GM12878 (cell line): ENCODE measurements at regions not wholly inside any gene's neighbourhood (a gene's known extent, or its start where the extent isn't known, plus 50 kb on each side); places are given as distances from the start of the nearest gene placed in this dataset.

Source experiments
- ATAC-seq: fragments of 200-7000 bp; cut with Tn5 transposase; 3 replicates; pipeline ENCODE4 v1.9.1; 2020; ENCODE audit warnings: mild to moderate bottlenecking, moderate library complexity
- BruUV-seq: library from RNA; stranded (reverse); fragments of 400-500 nt; replicated peaks from 2 replicates; lab custom pipeline; 2021; lab: Mats Ljungman, UMichigan
- CTCF ChIA-PET: fragments of 300-600 bp; sonication (Branson Sonifier 250); formaldehyde crosslinking; extraction: SDS; loops from one replicate; lab custom pipeline; 2021; ENCODE audit warnings: inconsistent platforms; lab: Yijun Ruan, JAX
- POLR2A ChIA-PET: fragments of 350-600 bp; formaldehyde crosslinking; extraction: SDS; loops from one replicate; lab custom pipeline; 2021; ENCODE audit warnings: inconsistent platforms; lab: Charles Lee
- RAD21 ChIA-PET: fragments of 300-600 bp; sonication (Branson Sonifier 250); formaldehyde crosslinking; loops from one replicate; lab custom pipeline; 2023; ENCODE audit warnings: antibody characterized with exemption; ENCODE audit not compliant: unreplicated experiment; lab: Charles Lee
- SMC1A ChIA-PET: fragments of 300-600 bp; sonication (Branson Sonifier 250); formaldehyde crosslinking; loops from one replicate; lab custom pipeline; 2023; ENCODE audit not compliant: unreplicated experiment, uncharacterized antibody; lab: Charles Lee
- DNase-seq: peaks from one replicate; pipeline ENCODE4 v3.0.0-alpha.2; 2011; ENCODE audit warnings: low read depth, low spot score
- FAIRE-seq: peaks from 3 replicates; lab custom pipeline; 2011; peaks lifted over from hg19 to GRCh38; lab: Jason Lieb, UNC
- H2AFZ ChIP-seq: 2 replicates; pipeline ENCODE4 v1.6.0; 2011; ENCODE audit warnings: low read depth, low read length, control low read depth; ENCODE audit not compliant: control insufficient read depth
- H3K27ac ChIP-seq: 2 replicates; pipeline ENCODE4 v1.5.1; 2011; ENCODE audit warnings: control low read depth; ENCODE audit not compliant: control insufficient read depth, insufficient read depth
- H3K27me3 ChIP-seq, 2 experiments: replicated peaks in 1 of 2; 2 replicates each; pipeline versions ENCODE4 v1.6.0 to v1.6.1; 2011; ENCODE audit warnings: low read length in 1 of 2; ENCODE audit not compliant: control insufficient read depth in 2 of 2, insufficient read depth in 2 of 2
- H3K36me3 ChIP-seq, 2 experiments: 2 replicates each; pipeline ENCODE4 v1.5.1; 2011; ENCODE audit warnings: low read length in 1 of 2; ENCODE audit not compliant: control insufficient read depth in 2 of 2, insufficient read depth in 2 of 2
- H3K4me1 ChIP-seq: 2 replicates; pipeline ENCODE4 v1.6.1; 2011; ENCODE audit warnings: mild to moderate bottlenecking, low read length, moderate library complexity, mixed read lengths; ENCODE audit not compliant: control insufficient read depth, insufficient read depth
- H3K4me2 ChIP-seq: 2 replicates; pipeline ENCODE4 v1.6.0; 2011; ENCODE audit warnings: control low read depth; ENCODE audit not compliant: control insufficient read depth, insufficient read depth
- H3K4me3 ChIP-seq: fragments of 200-600 bp; sonication (generic); 2 replicates; pipeline ENCODE4 v1.5.1; 2016
- H3K79me2 ChIP-seq: 2 replicates; pipeline ENCODE4 v1.6.0; 2011; ENCODE audit warnings: low read length; ENCODE audit not compliant: control insufficient read depth, insufficient read depth
- H3K9ac ChIP-seq: 2 replicates; pipeline ENCODE4 v1.8.0; 2011; ENCODE audit warnings: low read length, control low read depth, mixed read lengths; ENCODE audit not compliant: control insufficient read depth, insufficient read depth
- H3K9me3 ChIP-seq: replicated peaks from 3 replicates; pipeline ENCODE4 v1.5.1; 2011; ENCODE audit warnings: mild to moderate bottlenecking, low read length; ENCODE audit not compliant: control insufficient read depth, insufficient read depth
- H4K20me1 ChIP-seq: 2 replicates; pipeline ENCODE4 v1.6.0; 2011; ENCODE audit not compliant: control insufficient read depth, insufficient read depth
- ESRRA ChIP-seq: IDR thresholded peaks from 2 replicates; pipeline ENCODE4 v1.6.1; 2012; ENCODE audit warnings: mild to moderate bottlenecking, low read length, improper control_type of control experiment
- HDAC6 ChIP-seq: fragments of 200-600 bp; sonication (generic); IDR thresholded peaks from one replicate; pipeline ENCODE4 v1.8.0; 2017; ENCODE audit warnings: antibody characterized with exemption; ENCODE audit not compliant: unreplicated experiment
- HSF1 ChIP-seq: fragments of 150-350 bp; IDR thresholded peaks from 2 replicates; pipeline ENCODE4 v1.6.1; 2014; ENCODE audit warnings: mild to moderate bottlenecking, low read depth, low read length
- IRF3 ChIP-seq: fragments of 450-650 bp; IDR thresholded peaks from 2 replicates; pipeline ENCODE4 v1.6.1; 2014; ENCODE audit warnings: mild to moderate bottlenecking
- KAT2A ChIP-seq: conservative IDR thresholded peaks from 2 replicates; pipeline ENCODE4 v1.6.1; 2011; ENCODE audit warnings: low read depth, low read length; ENCODE audit not compliant: control insufficient read depth
- MTA3 ChIP-seq: IDR thresholded peaks from 2 replicates; pipeline ENCODE4 v1.6.1; 2012; ENCODE audit warnings: low read length, inconsistent platforms, borderline replicate concordance
- NBN ChIP-seq: fragments of 450-650 bp; IDR thresholded peaks from 2 replicates; pipeline ENCODE4 v1.6.1; 2016
- SKIL ChIP-seq: fragments of 450-650 bp; IDR thresholded peaks from 2 replicates; pipeline ENCODE4 v1.6.1; 2017; ENCODE audit warnings: mild to moderate bottlenecking, low read depth, inconsistent platforms; ENCODE audit not compliant: poor library complexity, severe bottlenecking
- SP1 ChIP-seq: IDR thresholded peaks from one replicate; pipeline ENCODE4 v1.6.1; 2011; ENCODE audit warnings: low read depth, low read length
- WGBS: methylation state at CpG from one replicate; pipeline ENCODE4 v1.1.6; 2016; ENCODE audit warnings: low lambda C conversion rate; ENCODE audit not compliant: insufficient replicate concordance, insufficient coverage; ENCODE audit errors: missing lambda C conversion rate; 5-methylcytosine and 5-hydroxymethylcytosine counted together
- in situ Hi-C: fragments of 300-500 bp; cut with MboI; formaldehyde crosslinking; loops from 9 replicates; pipeline ENCODE4 v1.14.3; 2018; ENCODE audit warnings: mixed read lengths
- intact Hi-C: fragments of 100-400 bp; cut with micrococcal nuclease; formaldehyde crosslinking; loops from one replicate; pipeline ENCODE4 v1.14.2; 2022; ENCODE audit not compliant: unreplicated experiment

- CTCF ChIA-PET: interaction anchor here (0.7 kb wide), 1 partner anchor 255 kb away, joined by 3 read pairs; no protein-coding TSS in a partner anchor
- WGBS: 27% methylated on average over 4 of the region's 4 CpGs
These were observed 221.6 kb upstream of the SOX21 start for GRCh38 chr13:94933936-94934335.

GRCh38 chr13:94933230-94933751 is 220.9 kb upstream of the SOX21 start:
- Histone ChIP-seq H3K4me3 (no peak overlapping the region), H3K4me2 (no peak overlapping the region), H2AFZ (no peak overlapping the region), H4K20me1 (no peaks in the 10 kb centered on the region), H3K4me1 (no peaks in the 10 kb centered on the region), H3K9ac (no peak overlapping the region), H3K36me3 (no peaks in the 10 kb centered on the region), H3K27me3 (no peaks in the 10 kb centered on the region), H3K27ac (no peak overlapping the region), H3K79me2 (no peaks in the 10 kb centered on the region), H3K9me3 (no peaks in the 10 kb centered on the region; the same call in 2 of the 3 replicates)
- FAIRE-seq (no peak), DNase-seq (no peak), ATAC-seq (no peak; the same call in 2 of the 3 replicates)
- ChIA-PET POLR2A (no interaction called here), CTCF (interaction anchor here (0.7 kb wide), 1 partner anchor 256 kb away, joined by 3 read pairs; no protein-coding TSS in a partner anchor), RAD21 (no interaction called here), SMC1A (no interaction called here)
- 39% methylated on average over 4 of the region's 4 CpGs for WGBS
- BruUV-seq: no TSS peak
- TF ChIP-seq SKIL (no peak), SP1 (no peak), HSF1 (no peak), KAT2A (no peak), MTA3 (no peak), HDAC6 (no peak), NBN (no peak), ESRRA (no peak)
- in situ Hi-C loops (no loop called here), intact Hi-C loops (no loop called here)

More at GRCh38 chr13:94933936-94934335, 221.6 kb upstream of the SOX21 start:
- FAIRE-seq: no peak
- BruUV-seq: no TSS peak
- in situ Hi-C loops (no loop called here), intact Hi-C loops (no loop called here)
- H3K36me3 ChIP-seq: no peaks in the 10 kb centered on the region
- H3K4me2 ChIP-seq: no peak overlapping the region
- no peaks in the 10 kb centered on the region for H4K20me1 ChIP-seq
- POLR2A ChIA-PET: interaction anchor here (0.6 kb wide), 1 partner anchor 186 kb away, joined by 3 read pairs; no protein-coding TSS in a partner anchor
- no peak overlapping the region for H3K9ac ChIP-seq
- SMC1A ChIA-PET: interaction anchor here (0.5 kb wide), 1 partner anchor 289 kb away, joined by 3 read pairs; no protein-coding TSS in a partner anchor
- no peaks in the 10 kb centered on the region for H3K79me2 ChIP-seq
- no peak overlapping the region for H3K4me3 ChIP-seq
- H3K4me1 ChIP-seq: no peaks in the 10 kb centered on the region
- TF ChIP-seq IRF3 (no peak), NBN (no peak)
- ATAC-seq: no peak
- RAD21 ChIA-PET: no interaction called here
- H3K9me3 ChIP-seq: no peaks in the 10 kb centered on the region; the same call in 2 of the 3 replicates
- H2AFZ ChIP-seq: no peak overlapping the region
- no peaks in the 10 kb centered on the region for H3K27me3 ChIP-seq
- DNase-seq: no peak
- H3K27ac ChIP-seq: no peak overlapping the region
